ENCODE measurements at regions not wholly inside any gene's neighbourhood (a gene's known extent, or its start where the extent isn't known, plus 50 kb on each side); places are given as distances from the start of the nearest gene placed in this dataset.

DNA sequence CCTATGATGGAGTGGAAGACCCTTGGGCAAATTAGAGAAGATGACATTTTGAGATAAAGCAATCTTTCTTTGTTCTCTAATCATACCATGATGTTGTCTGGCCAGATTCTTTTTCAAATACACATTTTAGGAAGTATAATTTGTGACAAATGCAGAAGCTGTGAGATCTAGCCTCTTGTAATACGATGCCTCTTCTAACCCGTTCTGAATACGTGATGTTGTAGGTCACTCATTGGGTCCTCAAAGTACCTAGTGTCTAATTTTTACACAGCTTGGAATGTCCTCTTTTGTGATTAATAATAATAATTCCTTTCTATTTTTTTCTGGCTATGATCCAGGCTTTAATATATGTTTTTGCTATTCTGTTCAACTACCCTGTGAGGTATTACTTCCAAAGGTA lies 502.7 kb downstream of the NUF2 start:
- POLR2A ChIA-PET, result no interaction called here
- no peak for DNase-seq (ENCODE audit: extremely low spot score)
- no peak for TF ChIP-seq ELF4 (IDR thresholded peaks at IDR 0.05)
- no peak for TF ChIP-seq SUZ12 (IDR thresholded peaks at IDR 0.05)
- no peak for TF ChIP-seq SP1 (IDR thresholded peaks at IDR 0.05)
- no peak for TF ChIP-seq FOXM1 (IDR thresholded peaks at IDR 0.05; ENCODE audit: borderline replicate concordance)
- TF ChIP-seq CTBP1 (IDR thresholded peaks at IDR 0.05; ENCODE audit: borderline replicate concordance), result no peak
- no peak for TF ChIP-seq NFRKB (IDR thresholded peaks at IDR 0.05)
- no peak for TF ChIP-seq FOXK2 (IDR thresholded peaks at IDR 0.05)
- no peak for TF ChIP-seq HDGF (IDR thresholded peaks at IDR 0.05; ENCODE audit: borderline replicate concordance)
- no peak for TF ChIP-seq LEF1 (IDR thresholded peaks at IDR 0.05; ENCODE audit: borderline replicate concordance)
- TF ChIP-seq ARNT (IDR thresholded peaks at IDR 0.05), result no peak
- TF ChIP-seq, protein P1, sequence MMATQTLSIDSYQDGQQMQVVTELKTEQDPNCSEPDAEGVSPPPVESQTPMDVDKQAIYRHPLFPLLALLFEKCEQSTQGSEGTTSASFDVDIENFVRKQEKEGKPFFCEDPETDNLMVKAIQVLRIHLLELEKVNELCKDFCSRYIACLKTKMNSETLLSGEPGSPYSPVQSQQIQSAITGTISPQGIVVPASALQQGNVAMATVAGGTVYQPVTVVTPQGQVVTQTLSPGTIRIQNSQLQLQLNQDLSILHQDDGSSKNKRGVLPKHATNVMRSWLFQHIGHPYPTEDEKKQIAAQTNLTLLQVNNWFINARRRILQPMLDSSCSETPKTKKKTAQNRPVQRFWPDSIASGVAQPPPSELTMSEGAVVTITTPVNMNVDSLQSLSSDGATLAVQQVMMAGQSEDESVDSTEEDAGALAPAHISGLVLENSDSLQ (IDR thresholded peaks at IDR 0.05), result no peak
- no peak for TF ChIP-seq BHLHE40 (IDR thresholded peaks at IDR 0.05; ENCODE audit: borderline replicate concordance)
- no peak for TF ChIP-seq FOXA1 (IDR thresholded peaks at IDR 0.05)
- no peak for TF ChIP-seq L3MBTL2 (conservative IDR thresholded peaks at IDR 0.05)
- no peak for TF ChIP-seq TARDBP (IDR thresholded peaks at IDR 0.05)
- no peak for TF ChIP-seq ZNF384 (IDR thresholded peaks at IDR 0.05)
- CTCF ChIA-PET, result no interaction called here

DNA sequence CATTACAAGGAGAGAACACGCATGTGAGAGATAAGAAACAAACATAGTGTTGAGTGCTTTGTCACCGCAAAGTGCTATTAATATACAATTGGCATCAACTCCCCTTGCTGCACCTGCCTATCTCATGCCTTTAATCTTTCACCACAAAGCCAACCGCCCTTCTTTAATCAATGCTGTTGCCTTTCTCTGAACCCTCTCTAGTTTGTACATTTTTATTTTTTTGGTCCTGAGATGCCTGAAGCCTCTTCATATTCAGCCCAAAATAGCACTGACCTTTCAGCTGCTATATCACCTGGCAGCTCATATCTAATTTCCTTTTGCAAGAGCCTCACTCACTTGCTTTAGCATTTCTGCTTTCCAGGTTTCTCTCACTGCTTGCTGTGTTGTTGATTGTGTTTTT lies 504.7 kb downstream of the NUF2 start:
- CTCF ChIA-PET, result no interaction called here

DNA sequence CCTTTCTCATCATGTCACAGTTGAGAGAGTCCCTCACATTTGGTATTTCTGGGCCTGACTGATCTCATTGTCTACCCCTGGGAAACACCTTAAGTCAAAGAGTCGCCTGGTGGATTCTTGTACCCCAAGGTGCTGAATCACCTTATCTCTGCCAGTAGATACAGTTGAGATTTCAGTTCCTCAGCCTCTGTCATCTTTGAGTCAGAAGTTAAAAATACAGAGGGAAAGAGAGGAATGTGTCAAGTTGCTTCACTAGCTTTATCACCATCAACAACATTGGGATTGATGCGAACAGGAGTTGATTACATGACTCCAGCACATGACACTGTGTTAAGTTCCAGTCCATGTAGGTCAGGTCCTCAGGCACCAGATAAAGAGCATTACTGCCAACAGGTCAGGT lies 513.0 kb downstream of the NUF2 start:
- POLR2A ChIA-PET, result no interaction called here
- no peak for DNase-seq (ENCODE audit: extremely low spot score)
- no peak for TF ChIP-seq ELF4 (IDR thresholded peaks at IDR 0.05)
- TF ChIP-seq ZNF384 (IDR thresholded peaks at IDR 0.05), result no peak
- TF ChIP-seq ARNT (IDR thresholded peaks at IDR 0.05), result no peak
- TF ChIP-seq FOXM1 (IDR thresholded peaks at IDR 0.05; ENCODE audit: borderline replicate concordance), result no peak
- no peak for TF ChIP-seq CTBP1 (IDR thresholded peaks at IDR 0.05; ENCODE audit: borderline replicate concordance)
- TF ChIP-seq BHLHE40 (IDR thresholded peaks at IDR 0.05; ENCODE audit: borderline replicate concordance), result no peak
- TF ChIP-seq TARDBP (IDR thresholded peaks at IDR 0.05), result no peak
- no peak for TF ChIP-seq SUZ12 (IDR thresholded peaks at IDR 0.05)
- TF ChIP-seq SP1 (IDR thresholded peaks at IDR 0.05), result no peak
- TF ChIP-seq, protein P1 (IDR thresholded peaks at IDR 0.05), result no peak
- no peak for TF ChIP-seq FOXA1 (IDR thresholded peaks at IDR 0.05)
- TF ChIP-seq NFRKB (IDR thresholded peaks at IDR 0.05), result no peak
- no peak for TF ChIP-seq HDGF (IDR thresholded peaks at IDR 0.05; ENCODE audit: borderline replicate concordance)
- TF ChIP-seq L3MBTL2 (conservative IDR thresholded peaks at IDR 0.05), result no peak
- no peak for TF ChIP-seq FOXK2 (IDR thresholded peaks at IDR 0.05)
- TF ChIP-seq LEF1 (IDR thresholded peaks at IDR 0.05; ENCODE audit: borderline replicate concordance), result no peak
- CTCF ChIA-PET, result no interaction called here

More for the DNA sequence above, 504.7 kb downstream of the NUF2 start:
- POLR2A ChIA-PET, result no interaction called here
- no peak for TF ChIP-seq TARDBP (IDR thresholded peaks at IDR 0.05)
- TF ChIP-seq SUZ12 (IDR thresholded peaks at IDR 0.05), result no peak
- no peak for TF ChIP-seq NFRKB (IDR thresholded peaks at IDR 0.05)
- no peak for TF ChIP-seq FOXM1 (IDR thresholded peaks at IDR 0.05; ENCODE audit: borderline replicate concordance)
- TF ChIP-seq FOXK2 (IDR thresholded peaks at IDR 0.05), result no peak
- no peak for TF ChIP-seq ELF4 (IDR thresholded peaks at IDR 0.05)
- TF ChIP-seq FOXA1 (IDR thresholded peaks at IDR 0.05), result no peak
- TF ChIP-seq LEF1 (IDR thresholded peaks at IDR 0.05; ENCODE audit: borderline replicate concordance), result no peak
- TF ChIP-seq, protein P1 (IDR thresholded peaks at IDR 0.05), result no peak
- TF ChIP-seq SP1 (IDR thresholded peaks at IDR 0.05), result no peak
- no peak for TF ChIP-seq BHLHE40 (IDR thresholded peaks at IDR 0.05; ENCODE audit: borderline replicate concordance)
- no peak for TF ChIP-seq ZNF384 (IDR thresholded peaks at IDR 0.05)
- DNase-seq (ENCODE audit: extremely low spot score), result no peak

DNA sequence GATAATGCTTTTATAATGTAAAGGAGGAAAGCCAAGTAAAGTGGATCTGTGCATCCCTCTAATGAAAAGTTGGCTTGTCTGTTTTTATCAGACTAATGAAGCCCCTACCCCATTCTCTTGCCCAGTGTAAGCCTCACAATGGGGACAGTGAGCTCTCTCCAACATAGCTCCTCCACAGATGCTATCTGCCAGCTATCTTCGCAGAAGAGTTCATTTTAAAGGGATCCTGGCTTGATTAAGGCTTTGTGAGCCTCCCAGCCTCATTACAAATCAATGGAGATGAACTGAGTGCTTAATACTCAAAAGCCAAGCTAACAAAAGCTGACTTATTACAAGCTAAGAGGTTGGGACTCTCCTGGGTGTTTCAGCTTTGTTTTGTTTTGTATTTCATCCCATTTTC lies 514.7 kb downstream of the NUF2 start:
- no peak for DNase-seq (ENCODE audit: extremely low spot score)
- ChIA-PET POLR2A (no interaction called here), CTCF (no interaction called here)
- TF ChIP-seq L3MBTL2 (conservative IDR thresholded peaks at IDR 0.05), result no peak

DNA sequence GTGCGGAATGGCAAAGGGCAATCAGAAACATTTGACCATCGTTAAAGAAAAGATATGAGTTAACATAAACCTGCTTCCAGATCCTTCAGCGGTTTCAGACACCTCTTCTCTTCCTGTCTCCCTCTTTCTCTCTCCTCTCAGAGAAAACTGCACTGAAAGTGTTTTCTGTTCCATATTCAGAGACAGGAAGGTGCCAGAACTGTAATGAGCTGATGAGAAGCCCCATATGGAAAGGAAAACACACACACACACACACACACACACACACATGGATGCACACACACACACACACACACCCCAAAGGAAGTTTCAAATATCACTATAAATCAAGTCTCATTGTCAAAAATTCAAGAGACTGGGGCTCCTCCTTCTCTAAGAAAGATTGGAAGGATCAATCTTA lies 515.5 kb downstream of the NUF2 start:
- no peak for TF ChIP-seq ZNF384 (IDR thresholded peaks at IDR 0.05)
- no peak for TF ChIP-seq SP1 (IDR thresholded peaks at IDR 0.05)
- no peak for TF ChIP-seq FOXA1 (IDR thresholded peaks at IDR 0.05)
- TF ChIP-seq SUZ12 (IDR thresholded peaks at IDR 0.05), result no peak
- no peak for TF ChIP-seq L3MBTL2 (conservative IDR thresholded peaks at IDR 0.05)
- TF ChIP-seq CTBP1 (IDR thresholded peaks at IDR 0.05; ENCODE audit: borderline replicate concordance), result no peak
- no peak for TF ChIP-seq NFRKB (IDR thresholded peaks at IDR 0.05)
- CTCF ChIA-PET, result no interaction called here
- POLR2A ChIA-PET, result no interaction called here
- no peak for DNase-seq (ENCODE audit: extremely low spot score)

DNA sequence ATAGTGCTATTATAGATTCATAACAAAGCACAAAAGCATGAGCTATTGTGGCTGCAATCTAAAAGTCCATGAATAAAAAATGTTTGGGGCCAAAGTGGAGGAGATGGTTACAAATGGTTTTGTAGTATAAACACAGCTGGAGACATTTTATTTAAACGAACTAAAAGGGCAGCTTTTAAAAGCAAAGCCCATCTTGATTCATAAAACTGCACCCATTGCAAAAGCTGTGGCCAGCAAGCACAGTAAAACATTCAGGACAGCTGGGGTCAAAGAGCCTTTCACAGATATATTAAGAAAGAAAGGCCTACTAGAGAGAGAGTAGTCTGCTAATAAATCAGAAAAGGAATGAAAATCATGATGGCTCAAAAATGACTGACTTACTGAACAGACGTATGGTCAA lies 520.8 kb downstream of the NUF2 start:
- ChIA-PET POLR2A (no interaction called here), CTCF (interaction anchor here (0.7 kb wide), 1 partner anchor 17 kb away, joined by 3 read pairs; no protein-coding TSS in a partner anchor)
- no peak for DNase-seq (ENCODE audit: extremely low spot score)
- TF ChIP-seq ARNT (IDR thresholded peaks at IDR 0.05) (no peak), FOXA1 (IDR thresholded peaks at IDR 0.05) (no peak), ZNF384 (IDR thresholded peaks at IDR 0.05) (no peak), L3MBTL2 (conservative IDR thresholded peaks at IDR 0.05) (no peak), NFRKB (IDR thresholded peaks at IDR 0.05) (no peak), FOXK2 (IDR thresholded peaks at IDR 0.05) (no peak), FOXM1 (IDR thresholded peaks at IDR 0.05; ENCODE audit: borderline replicate concordance) (no peak), ELF4 (IDR thresholded peaks at IDR 0.05) (no peak), LEF1 (IDR thresholded peaks at IDR 0.05; ENCODE audit: borderline replicate concordance) (no peak), HDGF (IDR thresholded peaks at IDR 0.05; ENCODE audit: borderline replicate concordance) (no peak)
- TF ChIP-seq, protein P1 (IDR thresholded peaks at IDR 0.05), result no peak
